BJ (cell line): ENCODE measurements at regions not wholly inside any gene's neighbourhood (a gene's known extent, or its start where the extent isn't known, plus 50 kb on each side); places are given as distances from the start of the nearest gene placed in this dataset.

ENCODE experiments used
- CTCF ChIA-PET: fragments of 350-600 bp; formaldehyde crosslinking; extraction: SDS; loops from one replicate; lab custom pipeline; 2021; ENCODE audit warnings: antibody characterized with exemption, inconsistent platforms; lab: Yijun Ruan, JAX
- POLR2A ChIA-PET: fragments of 300-600 bp; sonication (Branson Sonifier 250); formaldehyde crosslinking; extraction: SDS; loops from one replicate; lab custom pipeline; 2021; ENCODE audit warnings: antibody characterized with exemption; lab: Charles Lee
- DNase-seq: peaks from one replicate; pipeline ENCODE4 v3.0.0-alpha.2; 2011; ENCODE audit warnings: low read depth
- H3K27me3 ChIP-seq: 2 replicates; pipeline ENCODE4 v1.6.0; 2011; ENCODE audit warnings: low read length; ENCODE audit not compliant: control insufficient read depth, insufficient read depth
- H3K36me3 ChIP-seq: 2 replicates; pipeline ENCODE4 v1.5.1; 2011; ENCODE audit warnings: low read length; ENCODE audit not compliant: control insufficient read depth, insufficient read depth
- H3K4me3 ChIP-seq: 2 replicates; pipeline ENCODE4 v1.5.1; 2011; ENCODE audit warnings: low read depth, mild to moderate bottlenecking, control low read depth, low read length
- CTCF ChIP-seq: IDR thresholded peaks from 2 replicates; pipeline ENCODE4 v1.5.1; 2011; ENCODE audit warnings: low read depth, mild to moderate bottlenecking, control low read depth, inconsistent platforms, low read length, moderate library complexity; ENCODE audit not compliant: insufficient read depth

- no peaks in the 10 kb centered on the region for H3K27me3 ChIP-seq
- no peak for DNase-seq
- TF ChIP-seq CTCF = no peak
- ChIA-PET CTCF (interaction anchor here (0.7 to 2.8 kb wide), 8 partner anchors 8 to 350 kb away, joined by 3 to 12 read pairs (median 4); no protein-coding TSS in a partner anchor), POLR2A (no interaction called here)
- H3K4me3 ChIP-seq = no peak overlapping the region
- H3K36me3 ChIP-seq = no peaks in the 10 kb centered on the region
Observed at GRCh38 chr20:1820138-1821079, 74.8 kb upstream of the SIRPA start.

GRCh38 chr20:1819311-1820137 lies 75.7 kb upstream of the SIRPA start:
- no peaks in the 10 kb centered on the region for H3K36me3 ChIP-seq
- ChIA-PET CTCF (interaction anchor here (0.7 to 1.5 kb wide), 4 partner anchors 10 to 349 kb away, joined by 3 to 4 read pairs (median 3); no protein-coding TSS in a partner anchor), POLR2A (interaction anchor here (0.6 kb wide), 1 partner anchor 63 kb away, joined by 3 read pairs; no protein-coding TSS in a partner anchor)
- H3K27me3 ChIP-seq = no peaks in the 10 kb centered on the region
- no peak for TF ChIP-seq CTCF
- DNase-seq = no peak
- no peak overlapping the region for H3K4me3 ChIP-seq

GRCh38 chr20:1818895-1819294 lies 76.3 kb upstream of the SIRPA start:
- POLR2A ChIA-PET = interaction anchor here (0.6 kb wide), 1 partner anchor 64 kb away, joined by 3 read pairs; no protein-coding TSS in a partner anchor
- Histone ChIP-seq H3K4me3 (no peak overlapping the region), H3K27me3 (no peaks in the 10 kb centered on the region), H3K36me3 (no peaks in the 10 kb centered on the region)
- DNase-seq = no peak
- TF ChIP-seq CTCF = no peak
- CTCF ChIA-PET = interaction anchor here (1.0 to 1.5 kb wide), 3 partner anchors 9 to 42 kb away, joined by 3 to 4 read pairs (median 3); no protein-coding TSS in a partner anchor

GRCh38 chr20:1818247-1818840 lies 76.9 kb upstream of the SIRPA start:
- CTCF ChIA-PET = interaction anchor here (0.6 to 2.1 kb wide), 4 partner anchors 9 to 147 kb away, joined by 3 to 6 read pairs (median 4); no protein-coding TSS in a partner anchor
- TF ChIP-seq CTCF = no peak
- no peak for DNase-seq
- POLR2A ChIA-PET = no interaction called here
- Histone ChIP-seq H3K36me3 (no peaks in the 10 kb centered on the region), H3K4me3 (no peak overlapping the region), H3K27me3 (no peaks in the 10 kb centered on the region)
